ENCODE measurements at regions not wholly inside any gene's neighbourhood (a gene's known extent, or its start where the extent isn't known, plus 50 kb on each side); places are given as distances from the start of the nearest gene placed in this dataset.

GRCh38 chr20:39990692-39991091 lies 698.3 kb downstream of the MAFB start:
- TF ChIP-seq CTCF (IDR thresholded peaks at IDR 0.05; ENCODE audit: low read depth, low read length, poor library complexity, severe bottlenecking) = no peak
- no peak for TF ChIP-seq EZH2phosphoT487 (IDR thresholded peaks at IDR 0.05; ENCODE audit: borderline replicate concordance, low read length)

All from DOHH2 (cell line).